OCI-LY3 (cell line): ENCODE measurements at regions not wholly inside any gene's neighbourhood (a gene's known extent, or its start where the extent isn't known, plus 50 kb on each side); places are given as distances from the start of the nearest gene placed in this dataset.

Experiments used
- H2AFZ ChIP-seq: fragments of 200-600, 300-600 bp; shearing (Covaris generic); 2 replicates; pipeline ENCODE4 v1.6.0; 2014; ENCODE audit warnings: antibody characterized with exemption, low read depth, low read length
- H3K27ac ChIP-seq: fragments of 200-600, 300-600 bp; sonication (generic); 2 replicates; pipeline ENCODE4 v1.5.1; 2014; ENCODE audit warnings: mild to moderate bottlenecking, low read length, moderate library complexity, mixed read lengths
- H3K27me3 ChIP-seq: fragments of 200-600, 300-600 bp; sonication (generic); 2 replicates; pipeline ENCODE4 v1.6.1; 2014; ENCODE audit warnings: low read depth, low read length, mixed read lengths
- H3K36me3 ChIP-seq: fragments of 200-600, 300-600 bp; sonication (generic); replicated peaks from 2 replicates; pipeline ENCODE3; 2014; ENCODE audit warnings: low read depth, low read length, mixed read lengths
- H3K4me1 ChIP-seq: fragments of 300-600, 200-600 bp; sonication (generic); 2 replicates; pipeline ENCODE4 v1.6.1; 2014; ENCODE audit warnings: low read length, mixed read lengths
- H3K4me2 ChIP-seq: fragments of 200-600, 300-600 bp; sonication (generic); 2 replicates; pipeline ENCODE4 v1.6.1; 2014; ENCODE audit warnings: low read length, mixed read lengths
- H3K4me3 ChIP-seq: fragments of 300-600, 200-600 bp; sonication (generic); 2 replicates; pipeline ENCODE4 v1.5.1; 2014; ENCODE audit warnings: antibody characterized with exemption, mild to moderate bottlenecking, low read length, moderate library complexity
- H3K79me2 ChIP-seq: fragments of 300-600, 200-600 bp; shearing (Covaris generic); 2 replicates; pipeline ENCODE4 v1.6.1; 2014; ENCODE audit warnings: mild to moderate bottlenecking, low read length, mixed read lengths
- H3K9ac ChIP-seq: fragments of 300-600, 200-600 bp; shearing (Covaris generic); 2 replicates; pipeline ENCODE4 v1.6.0; 2014; ENCODE audit warnings: mild to moderate bottlenecking, low read length, moderate library complexity
- H3K9me3 ChIP-seq: fragments of 200-600, 300-600 bp; shearing (Covaris generic); 2 replicates; pipeline ENCODE4 v1.6.1; 2014; ENCODE audit warnings: low read length, mixed read lengths; ENCODE audit not compliant: insufficient read depth
- H4K20me1 ChIP-seq: fragments of 200-600, 300-600 bp; sonication (generic); 2 replicates; pipeline ENCODE4 v1.6.1; 2016; ENCODE audit warnings: low read length, mixed read lengths; ENCODE audit not compliant: insufficient read depth
- EZH2phosphoT487 ChIP-seq: fragments of 200-600 bp; shearing (Covaris generic); IDR thresholded peaks from 2 replicates; pipeline ENCODE4 v1.6.1; 2018; ENCODE audit warnings: antibody characterized with exemption, mixed run types, low read depth
- TF ChIP-seq, protein P1 (sequence below): fragments of 200-600, 300-600 bp; sonication (generic); IDR thresholded peaks from 2 replicates; pipeline ENCODE4 v1.5.1; 2014; ENCODE audit warnings: antibody characterized with exemption, low read length, low read depth

GRCh38 chr4:10369517-10369916 lies 87.7 kb downstream of the ZNF518B start:
- no peak overlapping the region for H3K9ac ChIP-seq
- no peak for TF ChIP-seq EZH2phosphoT487
- TF ChIP-seq, protein P1, sequence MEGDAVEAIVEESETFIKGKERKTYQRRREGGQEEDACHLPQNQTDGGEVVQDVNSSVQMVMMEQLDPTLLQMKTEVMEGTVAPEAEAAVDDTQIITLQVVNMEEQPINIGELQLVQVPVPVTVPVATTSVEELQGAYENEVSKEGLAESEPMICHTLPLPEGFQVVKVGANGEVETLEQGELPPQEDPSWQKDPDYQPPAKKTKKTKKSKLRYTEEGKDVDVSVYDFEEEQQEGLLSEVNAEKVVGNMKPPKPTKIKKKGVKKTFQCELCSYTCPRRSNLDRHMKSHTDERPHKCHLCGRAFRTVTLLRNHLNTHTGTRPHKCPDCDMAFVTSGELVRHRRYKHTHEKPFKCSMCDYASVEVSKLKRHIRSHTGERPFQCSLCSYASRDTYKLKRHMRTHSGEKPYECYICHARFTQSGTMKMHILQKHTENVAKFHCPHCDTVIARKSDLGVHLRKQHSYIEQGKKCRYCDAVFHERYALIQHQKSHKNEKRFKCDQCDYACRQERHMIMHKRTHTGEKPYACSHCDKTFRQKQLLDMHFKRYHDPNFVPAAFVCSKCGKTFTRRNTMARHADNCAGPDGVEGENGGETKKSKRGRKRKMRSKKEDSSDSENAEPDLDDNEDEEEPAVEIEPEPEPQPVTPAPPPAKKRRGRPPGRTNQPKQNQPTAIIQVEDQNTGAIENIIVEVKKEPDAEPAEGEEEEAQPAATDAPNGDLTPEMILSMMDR, result no peak
- no peaks in the 10 kb centered on the region for H3K4me1 ChIP-seq
- H3K9me3 ChIP-seq, result no peaks in the 10 kb centered on the region
- no peak overlapping the region for H3K27ac ChIP-seq
- no peaks in the 10 kb centered on the region for H4K20me1 ChIP-seq
- peaks cover 26% of the 10 kb centered on the region for H3K27me3 ChIP-seq
- no peaks in the 10 kb centered on the region for H3K79me2 ChIP-seq
- no peaks in the 10 kb centered on the region for H3K36me3 ChIP-seq
- no peak overlapping the region for H2AFZ ChIP-seq
- H3K4me2 ChIP-seq, result no peak overlapping the region
- H3K4me3 ChIP-seq, result no peak overlapping the region

DNA sequence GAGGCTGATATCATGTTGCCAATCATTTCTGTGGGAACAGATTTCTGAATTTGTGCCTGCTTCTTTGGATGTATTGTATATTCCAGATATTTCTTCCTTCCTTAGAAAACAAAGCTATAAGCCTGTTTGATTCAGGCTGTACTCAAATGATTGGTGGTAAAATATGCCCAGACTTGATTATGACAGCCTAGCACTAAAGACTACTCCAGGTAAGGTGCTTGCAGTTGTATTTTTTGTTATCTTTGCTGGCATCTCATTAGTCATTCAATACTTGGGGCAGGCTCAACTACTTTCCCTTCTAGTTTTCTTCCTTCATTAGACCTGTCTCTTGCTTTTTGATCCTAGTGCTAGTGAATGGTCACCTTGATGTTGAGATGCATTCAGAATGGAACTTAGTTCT lies 90.6 kb downstream of the ZNF518B start:
- no peak overlapping the region for H3K4me2 ChIP-seq
- H3K36me3 ChIP-seq, result no peaks in the 10 kb centered on the region
- no peak overlapping the region for H3K9ac ChIP-seq
- no peak overlapping the region for H3K27ac ChIP-seq
- peaks cover 26% of the 10 kb centered on the region for H3K27me3 ChIP-seq
- no peaks in the 10 kb centered on the region for H4K20me1 ChIP-seq
- H3K79me2 ChIP-seq, result no peaks in the 10 kb centered on the region
- no peak for TF ChIP-seq EZH2phosphoT487
- TF ChIP-seq, protein P1, result no peak
- no peak overlapping the region for H3K4me3 ChIP-seq
- no peaks in the 10 kb centered on the region for H3K9me3 ChIP-seq
- H2AFZ ChIP-seq, result no peak overlapping the region
- no peaks in the 10 kb centered on the region for H3K4me1 ChIP-seq

DNA sequence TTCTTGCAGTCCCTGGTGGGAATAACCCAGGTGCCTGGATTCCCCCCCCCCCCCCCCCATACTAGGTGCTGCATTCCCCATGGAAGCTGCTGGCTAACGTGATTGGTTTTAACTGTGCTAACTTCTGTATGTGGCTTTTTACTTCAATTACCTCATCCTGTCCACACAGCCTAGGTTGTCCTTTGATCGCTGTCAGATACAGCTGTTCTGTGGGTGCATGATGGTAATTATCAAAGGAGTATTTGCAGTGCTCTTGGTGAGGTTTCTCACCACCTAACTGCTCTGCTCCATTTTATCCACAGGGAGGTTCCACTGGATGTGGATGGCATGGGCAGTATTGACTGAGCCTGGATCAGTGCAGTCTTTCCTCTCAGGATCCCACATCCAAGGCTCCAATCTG lies 93.0 kb downstream of the ZNF518B start:
- Histone ChIP-seq H3K27ac (no peak overlapping the region), H3K9ac (no peak overlapping the region), H3K4me1 (no peaks in the 10 kb centered on the region), H3K9me3 (no peaks in the 10 kb centered on the region), H3K4me2 (no peak overlapping the region), H3K79me2 (no peaks in the 10 kb centered on the region), H3K4me3 (no peak overlapping the region), H4K20me1 (no peaks in the 10 kb centered on the region), H3K36me3 (no peaks in the 10 kb centered on the region), H3K27me3 (peaks cover 38% of the 10 kb centered on the region), H2AFZ (no peak overlapping the region)
- TF ChIP-seq, protein P1, result no peak
- TF ChIP-seq EZH2phosphoT487, result no peak

DNA sequence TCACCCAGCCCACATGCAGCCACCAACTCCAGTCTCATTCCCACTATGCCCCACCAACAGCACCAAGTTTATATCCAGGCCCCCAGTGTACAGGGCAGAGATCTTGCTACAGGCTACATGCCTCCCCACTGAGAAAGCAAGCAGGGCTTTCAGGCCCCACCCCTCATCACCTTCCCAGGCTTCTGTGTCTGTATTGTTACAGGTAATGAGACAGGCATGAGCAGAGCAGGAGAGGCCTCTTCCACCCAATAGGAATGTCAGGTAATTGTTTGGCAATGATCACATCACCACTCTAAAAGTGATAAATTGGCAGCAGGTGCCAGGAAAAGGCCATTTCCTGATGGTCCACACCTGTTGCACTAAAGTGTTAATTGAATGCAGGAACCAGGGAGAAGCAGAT lies 102.5 kb downstream of the ZNF518B start:
- H3K4me2 ChIP-seq, result no peak overlapping the region
- no peaks in the 10 kb centered on the region for H3K36me3 ChIP-seq
- no peak overlapping the region for H3K27ac ChIP-seq
- no peak overlapping the region for H3K4me3 ChIP-seq
- TF ChIP-seq, protein P1, result no peak
- TF ChIP-seq EZH2phosphoT487, result no peak
- H3K9ac ChIP-seq, result no peak overlapping the region
- no peaks in the 10 kb centered on the region for H3K4me1 ChIP-seq
- peaks cover 47% of the 10 kb centered on the region for H3K27me3 ChIP-seq
- H4K20me1 ChIP-seq, result no peaks in the 10 kb centered on the region
- no peaks in the 10 kb centered on the region for H3K79me2 ChIP-seq
- no peaks in the 10 kb centered on the region for H3K9me3 ChIP-seq
- no peak overlapping the region for H2AFZ ChIP-seq
